ENCODE measurements at regions not wholly inside any gene's neighbourhood (a gene's known extent, or its start where the extent isn't known, plus 50 kb on each side); places are given as distances from the start of the nearest gene placed in this dataset.

GRCh38 chr13:56271686-56272085 is 869.0 kb upstream of the PRR20A start:
- TF ChIP-seq CTCF (IDR thresholded peaks at IDR 0.05): no peak
- TF ChIP-seq POLR2A (IDR thresholded peaks at IDR 0.05; ENCODE audit: low read depth): no peak
- TF ChIP-seq EP300 (IDR thresholded peaks at IDR 0.05): no peak

Measured in esophagus muscularis mucosa (tissue), 4 donors.